HK-2 (cell line): ENCODE measurements at regions not wholly inside any gene's neighbourhood (a gene's known extent, or its start where the extent isn't known, plus 50 kb on each side); places are given as distances from the start of the nearest gene placed in this dataset.

Source experiments
- DNase-seq: peaks from one replicate; pipeline ENCODE4 v3.0.0-alpha.2; 2018; ENCODE audit not compliant: unreplicated experiment

- DNase-seq: no peak
Measured at GRCh38 chr7:136256491-136256890, 279.3 kb upstream of the MTPN start.

- DNase-seq: no peak
Measured at GRCh38 chr7:136254148-136254547, 277.0 kb upstream of the MTPN start.

- no peak for DNase-seq
Measured at GRCh38 chr7:136251826-136252225, 274.7 kb upstream of the MTPN start.

GRCh38 chr7:136247211-136247610 lies 270.1 kb upstream of the MTPN start:
- no peak for DNase-seq

- DNase-seq: no peak
Measured at GRCh38 chr7:136245327-136246004, 268.3 kb upstream of the MTPN start.

- DNase-seq: no peak
Measured at GRCh38 chr7:136234040-136234439, 256.9 kb upstream of the MTPN start.

GRCh38 chr7:136230210-136230609 lies 253.1 kb upstream of the MTPN start:
- no peak for DNase-seq

- no peak for DNase-seq
Measured at GRCh38 chr7:136229790-136230189, 252.6 kb upstream of the MTPN start.

GRCh38 chr7:136228171-136228570 lies 251.0 kb upstream of the MTPN start:
- DNase-seq: no peak

- no peak for DNase-seq
Measured at GRCh38 chr7:136214356-136214755, 237.2 kb upstream of the MTPN start.

- DNase-seq: no peak
Measured at GRCh38 chr7:136213012-136213411, 235.9 kb upstream of the MTPN start.

- no peak for DNase-seq
Measured at GRCh38 chr7:136210664-136211063, 233.5 kb upstream of the MTPN start.

- DNase-seq: no peak
Measured at GRCh38 chr7:136210079-136210478, 232.9 kb upstream of the MTPN start.

- DNase-seq: no peak
Measured at GRCh38 chr7:136205956-136206355, 228.8 kb upstream of the MTPN start.

GRCh38 chr7:136198168-136198567 lies 221.0 kb upstream of the MTPN start:
- DNase-seq: no peak

- DNase-seq: no peak
Measured at GRCh38 chr7:136194878-136195277, 217.7 kb upstream of the MTPN start.

- no peak for DNase-seq
Measured at GRCh38 chr7:136193940-136194339, 216.8 kb upstream of the MTPN start.

- no peak for DNase-seq
Measured at GRCh38 chr7:136189506-136189998, 212.4 kb upstream of the MTPN start.

GRCh38 chr7:136186281-136186680 lies 209.1 kb upstream of the MTPN start:
- DNase-seq: no peak

GRCh38 chr7:136184719-136185118 lies 207.6 kb upstream of the MTPN start:
- no peak for DNase-seq

GRCh38 chr7:136183981-136184380 lies 206.8 kb upstream of the MTPN start:
- no peak for DNase-seq

GRCh38 chr7:136180984-136181383 lies 203.8 kb upstream of the MTPN start:
- no peak for DNase-seq

GRCh38 chr7:136179851-136180721 lies 202.9 kb upstream of the MTPN start:
- no peak for DNase-seq
